Upper lobe of left lung (tissue), 6 donors: ENCODE measurements at regions not wholly inside any gene's neighbourhood (a gene's known extent, or its start where the extent isn't known, plus 50 kb on each side); places are given as distances from the start of the nearest gene placed in this dataset.

ENCODE experiments used
- ATAC-seq, 2 donors: fragments of 200-7000 bp; cut with Tn5 transposase; one replicate each; pipeline ENCODE4 v1.9.1; 2022; ENCODE audit warnings: mild to moderate bottlenecking in 2 of 2, moderate library complexity in 2 of 2; ENCODE audit not compliant: low FRiP score in 2 of 2
- DNase-seq, 2 donors: peaks; one replicate each; pipeline ENCODE4 v3.0.0-alpha.2; 2019 to 2020
- H3K27ac ChIP-seq, 4 donors: fragments of 200-600 bp; sonication (generic); one replicate each; pipeline ENCODE4 v1.5.1; 2016 to 2019
- H3K27me3 ChIP-seq, 4 donors: fragments of 200-600 bp; sonication (generic); one replicate each; pipeline ENCODE4 v1.5.1; 2017 to 2019
- H3K36me3 ChIP-seq, 4 donors: fragments of 200-600 bp; sonication (generic); one replicate each; pipeline ENCODE4 v1.5.1; 2016 to 2019
- H3K4me1 ChIP-seq, 4 donors: fragments of 200-600 bp; sonication (generic); one replicate each; pipeline ENCODE4 v1.5.1; 2018 to 2019
- H3K4me3 ChIP-seq, 4 donors: fragments of 200-600 bp; sonication (generic); one replicate each; pipeline ENCODE4 v1.5.1; 2017 to 2019; ENCODE audit warnings: mild to moderate bottlenecking in 2 of 4, moderate library complexity in 1 of 4
- H3K9me3 ChIP-seq, 4 donors: fragments of 200-600 bp; sonication (generic); one replicate each; pipeline ENCODE4 v1.5.1; 2018 to 2019
- CTCF ChIP-seq, 6 experiments: fragments of 450-650 bp in 4 of 6; fragments of 200-600 bp in 2 of 6; sonication (generic) in 2 of 6; IDR thresholded peaks; one replicate each; pipeline ENCODE4 v1.5.1; 2016 to 2019; ENCODE audit warnings: antibody characterized with exemption in 6 of 6
- EP300 ChIP-seq, 4 donors: sonication (generic); formaldehyde crosslinking; IDR thresholded peaks; one replicate each; pipeline ENCODE4 v1.5.1; 2017; ENCODE audit warnings: antibody characterized with exemption in 4 of 4, control low read depth in 2 of 4
- POLR2A ChIP-seq, 4 donors: fragments of 450-650 bp; IDR thresholded peaks; one replicate each; pipeline ENCODE4 v1.5.1; 2016 to 2017; ENCODE audit warnings: antibody characterized with exemption in 4 of 4, mild to moderate bottlenecking in 2 of 4
- POLR2AphosphoS5 ChIP-seq, 2 donors: sonication (generic); formaldehyde crosslinking; IDR thresholded peaks; one replicate each; pipeline ENCODE4 v1.5.1; 2017; ENCODE audit warnings: antibody characterized with exemption in 2 of 2
- WGBS, 2 donors: methylation state at CpG; one replicate each; pipeline ENCODE4 v1.1.5; 2017 to 2018; 5-methylcytosine and 5-hydroxymethylcytosine counted together
- donor health status: DM: no; HTN: no; CAD: no; lungs with moderate emphysema.
- donor health status: DM: no; HTN: yes; CAD: no; lungs with severe emphysema.

- TF ChIP-seq CTCF (IDR thresholded peaks at IDR 0.05): no peak
- TF ChIP-seq POLR2A (IDR thresholded peaks at IDR 0.05): no peak
- TF ChIP-seq POLR2AphosphoS5 (IDR thresholded peaks at IDR 0.05): no peak
- TF ChIP-seq EP300 (IDR thresholded peaks at IDR 0.05): no peak
- no peaks in the 10 kb centered on the region for H3K27me3 ChIP-seq
- no peaks in the 10 kb centered on the region for H3K36me3 ChIP-seq
- WGBS, 2 donors: 86 to 92% methylated on average over 3 of the region's 3 CpGs
- H3K4me1 ChIP-seq: no peaks in the 10 kb centered on the region
- no peaks in the 10 kb centered on the region for H3K9me3 ChIP-seq
- no peak overlapping the region for H3K27ac ChIP-seq
- H3K4me3 ChIP-seq: no peak overlapping the region
- ATAC-seq (no peak), DNase-seq (no peak)
Observed at GRCh38 chr6:15736297-15736696, 73.5 kb upstream of the DTNBP1 start.

- Histone ChIP-seq H3K4me1 (no peaks in the 10 kb centered on the region), H3K36me3 (no peaks in the 10 kb centered on the region), H3K9me3 (no peaks in the 10 kb centered on the region), H3K27ac (no peak overlapping the region), H3K4me3 (no peak overlapping the region), H3K27me3 (no peaks in the 10 kb centered on the region)
- ATAC-seq (no peak), DNase-seq (no peak)
- no peak for TF ChIP-seq CTCF (IDR thresholded peaks at IDR 0.05)
- 47 to 54% methylated on average over 5 of the region's 5 CpGs for WGBS, 2 donors
Observed at GRCh38 chr6:15735567-15736265, 72.9 kb upstream of the DTNBP1 start.

GRCh38 chr6:15734118-15734897 is 71.5 kb upstream of the DTNBP1 start:
- no peak overlapping the region for H3K4me3 ChIP-seq
- ATAC-seq (no peak), DNase-seq (no peak)
- H3K9me3 ChIP-seq: no peaks in the 10 kb centered on the region
- H3K27me3 ChIP-seq: no peaks in the 10 kb centered on the region
- WGBS, 2 donors: 80 to 82% methylated on average over 13 of the region's 13 CpGs
- no peak overlapping the region for H3K27ac ChIP-seq
- H3K36me3 ChIP-seq: no peaks in the 10 kb centered on the region
- H3K4me1 ChIP-seq: no peaks in the 10 kb centered on the region
- no peak for TF ChIP-seq POLR2AphosphoS5 (IDR thresholded peaks at IDR 0.05)

GRCh38 chr6:15730922-15731321 is 68.1 kb upstream of the DTNBP1 start:
- WGBS, 2 donors: 87 to 97% methylated on average over 4 of the region's 4 CpGs
- Histone ChIP-seq H3K9me3 (no peaks in the 10 kb centered on the region), H3K4me1 (no peaks in the 10 kb centered on the region), H3K36me3 (no peaks in the 10 kb centered on the region), H3K4me3 (no peak overlapping the region), H3K27ac (no peak overlapping the region), H3K27me3 (no peaks in the 10 kb centered on the region)
- no peak for DNase-seq
- ATAC-seq: no peak
- TF ChIP-seq POLR2AphosphoS5 (IDR thresholded peaks at IDR 0.05) (no peak), CTCF (IDR thresholded peaks at IDR 0.05) (no peak), EP300 (IDR thresholded peaks at IDR 0.05) (no peak), POLR2A (IDR thresholded peaks at IDR 0.05) (no peak)

GRCh38 chr6:15730442-15730841 is 67.6 kb upstream of the DTNBP1 start:
- no peaks in the 10 kb centered on the region for H3K9me3 ChIP-seq
- H3K4me1 ChIP-seq: no peaks in the 10 kb centered on the region
- no peak for DNase-seq
- H3K27ac ChIP-seq: no peak overlapping the region
- 91 to 96% methylated on average over 2 to 6 of the region's 6 CpGs for WGBS, 2 donors
- no peaks in the 10 kb centered on the region for H3K27me3 ChIP-seq
- no peaks in the 10 kb centered on the region for H3K36me3 ChIP-seq
- ATAC-seq: no peak
- no peak overlapping the region for H3K4me3 ChIP-seq
- TF ChIP-seq POLR2A (IDR thresholded peaks at IDR 0.05) (no peak), CTCF (IDR thresholded peaks at IDR 0.05) (no peak)
